22Rv1 (cell line): ENCODE measurements at regions not wholly inside any gene's neighbourhood (a gene's known extent, or its start where the extent isn't known, plus 50 kb on each side); places are given as distances from the start of the nearest gene placed in this dataset.
"Not testable (repeated sequence)": the region's sequence is repeated elsewhere in the genome, so short reads cannot be mapped to it uniquely, and the experiment has no call there.

Source experiments
- CTCF ChIP-seq: fragments of 450-650 bp; IDR thresholded peaks from 2 replicates; pipeline ENCODE4 v1.5.1; 2017; ENCODE audit warnings: mild to moderate bottlenecking
- ZFX ChIP-seq: fragments of 450-650 bp; IDR thresholded peaks from 2 replicates; pipeline ENCODE4 v1.6.1; 2017; ENCODE audit warnings: antibody characterized with exemption, borderline replicate concordance

GRCh38 chr3:166571686-166572085 is 734.5 kb upstream of the BCHE start:
- TF ChIP-seq CTCF, ZFX: not testable (repeated sequence)
